NCI-H1092 (cell line): ENCODE measurements at regions not wholly inside any gene's neighbourhood (a gene's known extent, or its start where the extent isn't known, plus 50 kb on each side); places are given as distances from the start of the nearest gene placed in this dataset.

ENCODE experiments used
- DNase-seq: peaks from one replicate; lab custom pipeline; 2025; lab: John Stamatoyannopoulos, UW

DNA sequence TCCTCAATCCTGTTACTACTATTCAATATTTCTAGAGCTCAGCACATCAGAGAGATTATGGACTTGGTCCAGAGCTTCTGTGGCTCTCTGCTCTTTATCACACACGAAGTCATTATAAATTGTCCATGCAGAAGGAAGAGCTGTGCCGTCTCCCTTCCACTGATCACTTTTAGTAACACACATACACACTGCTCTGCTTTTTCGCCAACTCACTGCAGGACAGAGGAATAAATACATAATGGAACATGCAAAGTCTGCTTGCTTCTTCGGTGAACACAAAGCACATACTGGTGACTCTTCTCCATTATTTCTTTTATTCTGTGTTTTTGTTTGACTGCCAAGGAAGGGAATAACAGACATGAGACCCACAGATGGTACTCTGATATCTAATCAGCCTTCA lies 1000.0 kb upstream of the TENM4 start:
- no peak for DNase-seq

DNA sequence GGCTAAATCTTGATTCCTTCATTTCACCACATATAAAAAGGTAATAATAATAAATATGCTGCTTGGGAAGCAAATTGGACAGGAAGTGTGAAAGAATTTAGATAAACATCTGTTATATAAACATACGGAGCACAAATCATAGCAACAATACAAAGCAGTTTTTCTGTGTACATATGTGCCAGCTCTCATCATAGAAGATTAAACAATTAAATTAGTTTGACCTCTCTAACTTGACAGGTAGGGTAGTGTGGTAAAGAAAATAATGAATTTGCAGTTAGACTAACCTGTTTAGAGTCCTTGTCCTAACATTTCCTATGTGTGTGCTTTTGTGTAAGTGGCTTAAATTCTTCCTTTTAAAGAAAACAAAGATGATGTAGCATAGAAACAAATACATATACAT lies 995.7 kb upstream of the TENM4 start:
- DNase-seq: no peak

DNA sequence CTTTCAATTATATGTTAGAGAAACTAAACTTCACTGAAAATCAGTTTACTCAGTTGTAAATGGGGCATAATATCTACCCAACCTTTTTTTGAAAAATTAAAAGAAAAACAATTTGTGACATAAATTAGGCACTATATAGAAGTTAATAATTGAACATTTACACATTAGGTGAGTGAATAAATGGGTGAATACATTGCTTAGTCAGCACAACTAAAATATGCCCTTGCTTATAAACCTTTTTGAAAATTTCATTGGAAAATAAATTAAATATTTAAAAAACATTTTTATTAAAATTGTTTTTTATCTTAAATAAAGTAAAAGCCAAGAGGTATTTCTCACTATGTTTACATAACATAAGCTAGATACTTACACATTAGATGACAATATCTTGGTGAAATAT lies 994.5 kb upstream of the TENM4 start:
- no peak for DNase-seq

DNA sequence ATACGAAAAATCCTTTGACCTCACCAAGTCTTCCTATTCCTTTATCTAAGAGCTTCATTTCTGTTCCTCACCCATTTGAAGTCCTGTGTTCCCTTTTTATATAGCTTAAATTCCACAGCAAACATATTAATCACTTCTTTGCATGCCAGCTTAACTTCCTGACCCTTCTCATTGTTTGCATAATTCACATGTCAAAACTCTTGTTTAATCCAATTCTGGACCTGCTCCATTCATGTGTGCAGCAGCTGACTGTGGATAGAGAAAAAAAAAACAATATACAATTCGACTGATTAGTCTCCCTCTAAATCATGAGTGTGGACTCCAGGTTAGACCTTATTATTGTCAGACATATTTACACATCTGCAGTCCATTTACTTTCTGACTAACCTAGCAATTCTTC lies 991.2 kb upstream of the TENM4 start:
- DNase-seq: no peak

DNA sequence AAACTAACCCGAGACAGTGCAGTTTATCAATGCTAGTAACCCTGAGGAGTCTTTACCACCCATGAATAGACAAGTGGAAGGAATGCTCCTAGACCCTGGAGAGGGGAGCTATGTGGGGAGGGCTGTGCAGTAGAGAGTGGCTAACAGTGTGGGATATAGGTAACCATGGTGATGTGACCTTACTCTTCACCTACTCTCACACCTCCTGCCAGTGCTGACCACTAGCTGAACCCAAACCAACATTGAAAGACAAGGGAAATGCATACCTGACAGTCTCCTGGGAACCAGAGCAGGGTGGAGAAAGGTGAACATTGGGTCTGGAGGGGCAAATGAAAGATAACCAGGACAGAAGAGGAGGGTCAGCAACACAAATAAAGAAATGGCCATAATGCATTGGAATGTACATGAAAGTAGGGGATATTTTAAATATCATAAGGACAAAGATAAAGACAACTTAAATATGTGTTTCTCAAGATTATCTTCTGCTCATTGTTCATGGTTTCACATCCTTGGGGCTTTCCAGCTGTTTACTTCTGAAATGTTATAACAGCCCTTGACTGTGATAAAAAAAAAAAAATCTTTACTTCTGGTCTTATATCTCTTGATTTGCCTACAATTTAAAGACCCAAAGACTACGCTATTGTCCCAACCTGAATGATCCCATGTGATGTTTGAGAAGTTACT lies 983.3 kb upstream of the TENM4 start:
- no peak for DNase-seq

DNA sequence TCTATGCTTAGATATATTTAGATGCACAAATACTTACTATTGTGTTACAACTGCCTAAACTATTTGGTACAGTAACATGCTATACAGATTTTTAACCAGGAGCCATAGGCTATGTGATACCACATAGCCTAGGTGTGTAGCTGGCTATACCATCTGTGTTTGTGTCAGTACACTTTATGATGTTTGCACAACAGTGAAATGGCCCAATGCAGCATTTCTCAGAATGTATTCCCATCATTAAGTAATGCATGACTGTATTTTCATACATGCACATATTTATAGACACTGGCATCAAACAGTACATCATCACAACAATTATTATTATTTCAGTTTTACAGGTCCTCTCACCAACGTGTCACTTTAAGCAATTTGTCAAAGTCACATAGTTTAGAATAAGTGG lies 979.5 kb upstream of the TENM4 start:
- no peak for DNase-seq

DNA sequence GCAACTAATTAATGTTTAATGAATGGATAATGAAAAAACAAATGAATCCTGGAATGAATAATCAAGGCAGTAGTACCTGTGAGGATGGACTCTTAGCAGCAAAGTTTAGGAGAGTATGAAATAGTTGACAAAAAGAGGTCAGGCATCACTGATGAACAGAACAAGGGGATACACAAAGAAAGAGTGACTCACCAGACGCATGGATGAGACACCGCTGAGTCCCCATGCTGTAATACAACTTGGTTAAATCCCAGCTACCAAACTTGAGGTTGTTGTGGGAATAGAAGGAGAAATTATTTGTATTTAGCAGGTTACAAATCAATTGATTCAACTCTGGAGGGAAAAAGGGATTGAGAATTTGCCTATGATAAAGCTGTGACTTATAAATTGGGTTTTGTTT lies 976.9 kb upstream of the TENM4 start:
- no peak for DNase-seq

DNA sequence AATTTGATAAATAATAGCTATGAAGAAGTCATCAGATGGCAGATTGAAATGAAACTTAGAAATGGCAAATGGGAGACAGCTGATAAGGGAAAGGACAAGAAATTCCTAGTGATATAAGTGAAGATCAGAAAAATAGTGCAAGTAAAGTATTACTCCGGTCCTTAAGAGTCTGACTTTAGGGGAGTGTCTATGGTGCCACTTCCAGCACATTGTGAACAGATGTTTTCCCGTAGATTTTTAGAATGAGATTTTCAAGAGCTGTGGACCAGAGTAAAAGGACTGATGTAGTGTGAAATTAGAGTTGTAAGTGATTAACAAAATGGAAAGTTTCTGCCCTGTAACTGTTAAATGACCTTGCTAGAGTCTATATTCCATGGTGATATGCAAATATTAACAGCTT lies 974.8 kb upstream of the TENM4 start:
- no peak for DNase-seq

DNA sequence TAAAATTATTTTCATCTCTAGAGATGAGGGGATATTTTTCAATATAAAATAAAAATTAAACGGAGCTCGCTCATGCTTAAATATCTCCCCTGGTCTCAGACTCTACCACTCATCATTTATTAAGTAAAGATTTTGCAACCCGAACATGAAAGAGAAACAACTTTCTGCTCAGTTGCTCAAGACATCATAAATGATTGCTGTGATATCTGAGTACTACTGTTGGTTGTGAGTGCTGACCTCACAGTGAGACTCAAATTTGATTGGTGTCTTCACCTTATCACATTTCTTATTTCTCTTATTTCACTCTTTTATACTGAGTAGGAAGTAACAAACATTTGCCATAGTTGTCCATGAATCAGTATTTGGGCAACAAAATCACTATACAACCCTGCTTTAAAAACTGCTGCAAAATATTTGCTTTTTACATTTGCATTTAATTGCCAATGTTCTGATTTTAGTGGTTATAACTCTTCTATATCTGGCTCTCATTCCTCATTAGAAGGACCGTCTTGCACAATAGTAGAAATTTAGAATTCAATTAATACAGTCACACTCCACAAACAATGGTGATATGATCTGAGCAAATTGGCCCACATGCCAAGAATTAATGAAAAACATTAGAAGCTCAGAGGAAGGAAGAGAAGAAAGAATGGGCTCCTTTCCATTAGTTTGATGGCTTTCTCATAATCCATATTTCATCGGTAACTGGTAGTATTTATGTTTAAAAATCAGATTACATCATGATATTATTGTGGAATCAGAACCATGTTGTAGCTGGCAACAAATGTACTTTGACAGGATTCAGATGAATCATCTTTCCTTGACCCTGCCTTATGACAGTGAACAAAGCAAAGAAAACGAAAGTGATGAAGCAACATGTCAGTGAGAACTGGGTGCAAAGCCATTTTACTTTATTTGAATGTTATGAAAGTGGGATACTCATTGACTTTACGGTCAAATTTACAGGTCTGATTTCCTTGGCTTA lies 973.6 kb upstream of the TENM4 start:
- no peak for DNase-seq

DNA sequence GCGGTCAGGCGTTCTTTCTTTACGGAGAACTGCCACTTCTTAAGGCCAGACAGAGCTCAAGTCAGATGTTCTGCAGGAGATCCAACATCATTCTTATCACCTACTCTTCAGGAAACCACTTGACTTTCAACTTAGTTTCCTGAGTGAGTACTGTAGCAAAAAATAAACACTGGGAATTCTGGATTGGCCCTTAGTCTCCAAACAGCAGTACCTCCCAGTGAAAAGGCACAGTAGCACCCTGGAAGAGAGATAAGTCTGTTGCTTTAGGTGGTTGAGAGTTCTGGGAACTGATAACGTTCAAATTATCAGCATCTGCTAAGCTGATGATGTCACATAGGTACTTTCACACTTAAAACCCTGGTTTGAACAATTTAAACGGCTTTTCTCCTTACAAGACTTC lies 971.8 kb upstream of the TENM4 start:
- no peak for DNase-seq

DNA sequence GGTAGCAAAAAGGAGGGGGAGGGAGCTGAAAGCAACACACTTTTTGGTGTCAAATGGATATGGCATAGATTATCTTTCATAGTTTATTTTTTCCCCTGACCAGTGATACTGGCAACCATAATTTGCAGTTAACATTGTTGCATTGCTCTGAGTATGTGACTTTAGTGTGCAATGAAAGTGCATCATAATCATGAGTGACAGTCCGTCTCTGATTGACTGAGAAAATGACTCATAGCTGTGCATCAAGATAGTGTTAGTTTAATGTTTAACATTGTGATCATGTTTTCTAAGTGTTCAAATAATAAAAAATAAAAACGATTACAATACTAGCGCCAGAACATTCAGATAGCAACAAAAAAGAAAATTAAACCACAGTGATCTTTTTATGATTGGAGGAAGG lies 952.4 kb upstream of the TENM4 start:
- no peak for DNase-seq

DNA sequence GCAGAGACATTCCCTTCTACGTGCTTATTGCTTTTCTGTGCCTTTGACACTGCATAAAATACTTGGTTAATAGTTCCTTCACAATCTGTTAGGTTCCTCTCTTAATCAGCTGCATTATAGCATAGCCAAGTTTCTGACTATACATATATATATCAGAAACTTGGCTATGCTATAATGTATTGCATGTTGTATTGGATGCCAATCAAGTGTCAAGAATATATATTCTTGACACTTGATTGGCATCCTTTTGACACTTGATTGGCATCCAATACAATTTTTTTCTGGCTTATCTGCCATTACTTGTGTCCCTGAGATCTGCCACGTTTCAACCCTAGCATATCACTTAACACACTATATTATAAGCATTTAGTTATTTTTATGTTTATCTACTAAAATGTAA lies 949.7 kb upstream of the TENM4 start:
- no peak for DNase-seq

DNA sequence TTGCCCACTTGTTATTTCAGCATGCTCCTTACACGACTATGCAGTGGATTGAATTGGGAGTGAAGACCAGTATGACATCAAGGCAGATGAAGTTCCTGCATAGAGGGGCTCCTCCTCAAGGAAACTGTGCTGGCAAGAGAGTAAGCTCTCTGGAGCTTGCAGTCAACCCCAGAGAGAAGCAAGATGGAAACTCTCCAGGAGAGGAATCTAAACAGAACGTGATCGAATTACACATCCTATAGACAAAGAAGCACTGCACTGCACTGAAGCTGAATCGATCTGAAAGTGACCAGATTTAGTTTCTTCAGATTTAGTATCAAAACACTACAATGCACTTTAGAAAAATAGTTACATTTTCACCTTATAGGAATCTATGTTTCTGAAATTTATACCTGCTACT lies 947.7 kb upstream of the TENM4 start:
- no peak for DNase-seq

DNA sequence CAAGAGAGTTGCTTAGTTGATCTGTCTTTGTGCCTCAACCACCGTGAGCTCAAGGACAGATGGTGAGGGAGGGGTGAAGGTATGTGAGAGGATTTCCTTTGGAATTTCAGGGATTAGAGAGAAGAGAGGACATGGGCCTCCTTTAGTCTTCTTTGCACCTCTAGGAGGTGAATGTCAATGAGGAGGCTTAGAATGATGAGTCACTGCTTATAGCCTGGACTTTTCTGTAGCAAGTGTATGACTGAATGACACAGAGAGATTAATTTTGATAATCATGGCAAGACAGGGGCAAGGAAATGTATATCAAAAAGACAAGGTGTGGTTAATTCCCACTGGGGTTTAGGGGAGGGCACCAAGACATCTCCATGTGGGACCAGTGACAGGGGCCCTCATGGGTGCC lies 947.3 kb upstream of the TENM4 start:
- DNase-seq: no peak

DNA sequence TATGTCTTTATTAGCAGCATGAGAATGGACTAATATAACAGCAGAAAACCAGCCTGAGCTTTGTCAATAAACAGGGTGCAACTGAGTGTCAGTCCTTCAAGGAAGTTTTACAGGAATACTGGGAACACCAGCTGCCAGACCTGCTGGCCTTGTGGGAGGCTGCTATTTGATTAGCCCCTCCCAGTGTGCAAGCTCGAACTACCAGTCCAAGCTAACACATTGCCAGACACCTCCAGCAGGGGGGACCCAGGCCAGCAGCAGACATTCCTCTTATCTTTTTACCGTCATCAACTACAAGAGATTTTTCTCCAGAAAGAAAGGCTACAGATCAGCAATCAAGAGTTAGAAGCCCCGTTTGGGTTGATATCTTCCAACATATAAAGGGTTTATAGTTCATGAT lies 942.8 kb upstream of the TENM4 start:
- DNase-seq: no peak

DNA sequence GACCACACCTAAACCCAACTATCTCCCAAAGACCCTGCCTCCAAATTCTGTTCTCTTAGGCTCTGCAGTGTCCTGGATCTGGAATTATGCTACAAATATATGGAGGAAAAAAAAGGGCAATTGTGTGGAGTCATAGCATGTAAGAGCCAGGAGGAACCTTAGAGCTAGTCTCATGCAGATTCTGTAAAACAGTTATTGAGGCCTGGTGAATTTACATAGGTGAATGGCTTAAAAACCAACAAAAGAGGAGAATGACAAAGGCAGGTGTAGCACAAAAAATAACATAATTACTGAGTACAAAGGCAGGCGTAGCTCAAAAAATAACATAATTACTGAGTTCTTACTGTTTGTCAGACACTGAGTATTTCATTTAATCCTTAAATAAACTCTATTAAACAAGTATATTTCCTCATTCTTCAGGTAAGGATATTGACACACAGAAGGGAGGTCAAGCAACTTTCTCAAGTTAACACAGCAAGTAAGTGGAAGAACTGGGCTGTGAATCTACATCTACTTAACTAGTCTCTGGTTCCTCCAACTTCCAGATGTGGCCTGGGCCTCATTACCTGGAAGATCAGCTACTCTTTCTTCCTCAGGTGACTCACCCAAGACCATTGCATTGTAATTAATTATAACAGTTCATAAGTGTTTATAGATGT lies 938.9 kb upstream of the TENM4 start:
- DNase-seq: no peak

DNA sequence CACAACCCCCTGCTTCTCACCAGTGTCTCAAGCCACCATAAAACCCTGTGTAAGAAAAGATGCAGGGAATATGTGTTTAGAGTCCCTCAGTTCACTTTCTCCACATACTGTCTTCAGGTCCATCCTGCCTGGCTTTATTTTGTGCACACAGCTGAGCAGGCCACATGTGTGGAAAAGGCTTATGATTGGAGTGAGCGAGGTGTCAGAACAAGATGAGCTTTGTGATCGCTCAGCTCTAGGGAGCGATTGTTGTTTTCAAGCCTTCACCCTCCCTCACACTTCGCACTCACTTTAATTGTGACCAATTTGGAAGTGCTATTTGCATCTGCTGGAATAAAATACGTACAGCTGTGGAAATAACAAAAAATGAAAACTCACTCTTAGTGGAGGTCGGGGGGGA lies 931.1 kb upstream of the TENM4 start:
- no peak for DNase-seq

DNA sequence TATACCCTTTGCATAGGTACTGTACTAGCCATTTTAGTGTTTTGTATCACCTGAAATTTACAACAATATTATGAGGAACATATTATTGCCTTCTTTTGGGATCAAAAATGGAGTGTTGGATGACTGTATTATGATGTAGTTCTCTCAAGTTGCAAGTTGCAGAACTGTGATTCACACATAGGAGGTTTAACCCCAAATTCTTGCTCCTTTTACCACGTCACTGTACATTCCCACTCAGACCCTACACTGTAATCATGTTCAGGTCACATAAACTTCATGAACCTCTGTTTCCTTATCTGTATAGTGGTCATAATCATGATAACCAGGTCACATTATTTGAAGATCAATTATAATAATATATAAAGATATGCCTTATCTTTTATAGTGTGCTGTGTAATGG lies 925.1 kb upstream of the TENM4 start:
- no peak for DNase-seq

DNA sequence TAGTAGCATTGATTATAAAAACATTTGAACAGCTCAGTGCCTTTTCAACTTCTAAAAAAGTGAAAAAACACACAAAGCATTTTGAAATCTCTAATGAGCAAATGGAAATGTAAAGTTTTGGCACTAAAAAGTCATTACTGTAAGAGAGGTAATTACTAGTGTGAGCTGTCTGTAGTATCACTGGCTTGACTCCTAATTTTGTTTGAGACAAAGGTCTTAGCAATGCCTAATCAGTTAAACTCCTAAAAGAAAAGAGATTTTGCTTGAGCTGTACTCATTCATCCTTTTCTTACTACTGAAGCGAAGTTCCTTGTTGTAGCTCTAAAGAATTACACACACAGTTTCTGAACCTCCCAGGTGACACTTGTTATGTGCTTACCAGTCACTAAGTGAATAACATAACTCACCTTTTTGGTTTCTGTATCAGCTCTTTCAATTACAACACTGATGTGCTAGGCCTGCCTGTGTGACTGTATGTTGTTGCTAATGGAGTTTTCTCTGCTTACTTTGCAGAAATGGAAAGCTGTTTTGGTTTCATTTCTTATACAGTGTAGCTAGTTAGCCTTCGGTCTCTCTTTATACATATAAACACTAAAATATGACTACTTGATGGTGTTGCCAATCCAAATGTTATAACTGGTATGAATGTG lies 924.4 kb upstream of the TENM4 start:
- DNase-seq: no peak

DNA sequence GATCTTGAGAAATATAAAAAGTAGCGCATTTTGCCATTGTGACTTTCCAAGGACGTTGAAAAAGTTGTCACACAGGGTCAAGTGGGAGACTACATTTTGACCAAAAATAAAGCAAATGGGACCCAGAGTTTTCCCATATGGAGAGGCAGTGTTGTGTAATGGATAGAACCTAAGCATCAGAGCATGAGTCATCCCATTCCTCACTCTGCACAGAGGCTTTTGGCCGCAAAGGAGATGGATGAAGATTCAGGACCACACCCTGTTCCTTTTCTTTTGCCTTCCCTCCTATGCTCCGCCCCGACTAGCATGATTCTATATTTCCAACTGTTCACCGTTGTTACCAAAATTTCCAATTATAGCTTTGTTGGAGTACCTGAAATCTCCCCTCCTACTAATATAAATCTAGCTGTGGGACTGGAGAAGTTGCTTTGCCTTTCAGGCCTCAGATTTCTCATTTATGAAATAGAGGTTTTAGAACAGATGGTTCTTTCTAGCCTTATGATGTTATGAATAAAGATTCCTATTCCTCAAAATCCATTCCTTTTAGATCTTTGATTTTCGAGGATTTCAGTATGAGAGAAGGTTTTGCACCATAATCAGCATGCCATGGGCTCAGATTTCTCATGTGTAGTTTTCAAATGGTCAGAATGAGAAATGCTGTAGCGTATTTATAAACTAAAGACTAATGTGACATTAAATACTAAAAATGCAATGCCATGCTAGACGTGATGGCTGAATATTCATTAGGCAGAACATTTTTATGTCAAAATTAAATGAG lies 921.9 kb upstream of the TENM4 start:
- DNase-seq: no peak

DNA sequence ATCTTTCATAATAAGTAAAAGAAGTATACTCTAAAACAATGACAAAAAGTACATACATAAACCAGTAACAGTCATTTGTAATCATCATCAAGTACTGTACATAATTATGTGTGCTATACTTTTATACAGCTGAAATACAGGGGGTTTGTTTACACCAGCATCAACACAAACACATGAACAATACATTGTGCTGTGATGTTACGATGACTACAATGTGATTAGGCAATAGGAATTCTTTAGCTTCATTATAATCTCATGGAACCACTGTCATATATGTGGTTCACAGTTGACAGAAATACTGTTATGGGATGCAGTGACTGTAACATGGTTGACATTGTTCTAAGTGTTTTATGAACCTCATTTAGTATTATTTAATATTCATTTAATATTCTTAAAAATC lies 914.4 kb upstream of the TENM4 start:
- DNase-seq: no peak

DNA sequence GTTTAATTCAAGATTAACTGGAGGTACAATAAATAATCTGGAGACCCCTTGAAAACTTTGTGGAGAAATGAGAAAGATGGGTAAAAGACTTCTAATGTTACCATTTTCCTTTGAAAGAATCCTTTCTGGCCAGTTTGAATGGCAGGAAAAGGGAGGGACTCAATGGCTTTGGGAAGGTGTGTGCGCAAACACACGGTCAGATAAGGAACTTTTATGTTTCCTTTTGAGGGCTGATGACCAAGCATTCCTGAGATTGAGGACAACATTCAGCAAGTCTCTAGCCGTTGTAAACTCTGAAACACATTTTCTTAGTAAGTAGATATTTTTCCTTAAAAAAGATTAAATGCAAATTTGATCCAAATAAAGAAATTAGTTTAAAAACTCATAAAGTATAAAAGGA lies 909.7 kb upstream of the TENM4 start:
- no peak for DNase-seq
